Skeletal muscle cell (primary cell): ENCODE measurements at regions not wholly inside any gene's neighbourhood (a gene's known extent, or its start where the extent isn't known, plus 50 kb on each side); places are given as distances from the start of the nearest gene placed in this dataset.
A peak's percentile ranks its signal among the peaks of the same experiment; 100 is the strongest.
"Not testable (repeated sequence)": the region's sequence is repeated elsewhere in the genome, so short reads cannot be mapped to it uniquely, and the experiment has no call there.

Source experiments
- DNase-seq: peaks from one replicate; pipeline ENCODE4 v3.0.0-alpha.2; 2010; ENCODE audit warnings: low read depth
- H3K4me3 ChIP-seq: 2 replicates; pipeline ENCODE4 v1.5.1; 2011; ENCODE audit warnings: low read depth, mild to moderate bottlenecking, control low read depth, low read length, moderate library complexity

GRCh38 chr6:25194172-25194678 lies 84.9 kb upstream of the CARMIL1 start:
- no peak for DNase-seq
- no peak overlapping the region for H3K4me3 ChIP-seq

- no peak overlapping the region for H3K4me3 ChIP-seq
- DNase-seq = no peak
Observed at GRCh38 chr6:25196464-25196863, 82.7 kb upstream of the CARMIL1 start.

- DNase-seq = no peak
- no peak overlapping the region for H3K4me3 ChIP-seq
Observed at GRCh38 chr6:25197111-25197510, 82.1 kb upstream of the CARMIL1 start.

- H3K4me3 ChIP-seq = no peak overlapping the region
- DNase-seq = no peak
Observed at GRCh38 chr6:25199544-25199943, 79.6 kb upstream of the CARMIL1 start.

- no peak overlapping the region for H3K4me3 ChIP-seq
- DNase-seq = peak; percentile 41
Observed at GRCh38 chr6:25202504-25202903, 76.7 kb upstream of the CARMIL1 start.

- DNase-seq = no peak
- H3K4me3 ChIP-seq = no peak overlapping the region
Observed at GRCh38 chr6:25205629-25206028, 73.5 kb upstream of the CARMIL1 start.

- H3K4me3 ChIP-seq, DNase-seq: not testable (repeated sequence)
Observed at GRCh38 chr6:25207453-25208155, 71.6 kb upstream of the CARMIL1 start.

- no peak for DNase-seq
- H3K4me3 ChIP-seq = no peak overlapping the region
Observed at GRCh38 chr6:25215881-25216280, 63.3 kb upstream of the CARMIL1 start.

- H3K4me3 ChIP-seq = no peak overlapping the region
- no peak for DNase-seq
Observed at GRCh38 chr6:25217302-25217701, 61.9 kb upstream of the CARMIL1 start.

GRCh38 chr6:25217829-25218228 lies 61.3 kb upstream of the CARMIL1 start:
- DNase-seq = no peak
- H3K4me3 ChIP-seq = no peak overlapping the region

GRCh38 chr6:25218346-25218745 lies 60.8 kb upstream of the CARMIL1 start:
- no peak for DNase-seq
- no peak overlapping the region for H3K4me3 ChIP-seq

- DNase-seq = no peak
- no peak overlapping the region for H3K4me3 ChIP-seq
Observed at GRCh38 chr6:25219216-25219916, 59.8 kb upstream of the CARMIL1 start.

GRCh38 chr6:25219917-25220278 lies 59.3 kb upstream of the CARMIL1 start:
- no peak for DNase-seq
- H3K4me3 ChIP-seq = no peak overlapping the region

GRCh38 chr6:25220857-25221256 lies 58.3 kb upstream of the CARMIL1 start:
- DNase-seq = no peak

GRCh38 chr6:25222006-25222678 lies 57.0 kb upstream of the CARMIL1 start:
- no peak for DNase-seq
- no peak overlapping the region for H3K4me3 ChIP-seq

More at GRCh38 chr6:25220857-25221256, 58.3 kb upstream of the CARMIL1 start:
- H3K4me3 ChIP-seq = no peak overlapping the region

GRCh38 chr6:25223490-25223991 lies 55.6 kb upstream of the CARMIL1 start:
- no peak for DNase-seq
- peak overlapping the region; percentile 10 for H3K4me3 ChIP-seq

- no peak overlapping the region for H3K4me3 ChIP-seq
- DNase-seq = no peak
Observed at GRCh38 chr6:25224242-25224641, 54.9 kb upstream of the CARMIL1 start.

GRCh38 chr6:25227854-25228253 lies 51.3 kb upstream of the CARMIL1 start:
- H3K4me3 ChIP-seq = no peak overlapping the region
- DNase-seq = no peak
